Activated naive CD8-positive, alpha-beta T cell treated with anti-CD3 and anti-CD28 coated beads, Interleukin-2, amount 50 U/mL, for 16 hours (primary cell): ENCODE measurements at regions not wholly inside any gene's neighbourhood (a gene's known extent, or its start where the extent isn't known, plus 50 kb on each side); places are given as distances from the start of the nearest gene placed in this dataset.

Experiments
- DNase-seq: peaks from one replicate; pipeline ENCODE4 v3.0.0-alpha.2; 2020; ENCODE audit warnings: low read depth, low spot score

DNA sequence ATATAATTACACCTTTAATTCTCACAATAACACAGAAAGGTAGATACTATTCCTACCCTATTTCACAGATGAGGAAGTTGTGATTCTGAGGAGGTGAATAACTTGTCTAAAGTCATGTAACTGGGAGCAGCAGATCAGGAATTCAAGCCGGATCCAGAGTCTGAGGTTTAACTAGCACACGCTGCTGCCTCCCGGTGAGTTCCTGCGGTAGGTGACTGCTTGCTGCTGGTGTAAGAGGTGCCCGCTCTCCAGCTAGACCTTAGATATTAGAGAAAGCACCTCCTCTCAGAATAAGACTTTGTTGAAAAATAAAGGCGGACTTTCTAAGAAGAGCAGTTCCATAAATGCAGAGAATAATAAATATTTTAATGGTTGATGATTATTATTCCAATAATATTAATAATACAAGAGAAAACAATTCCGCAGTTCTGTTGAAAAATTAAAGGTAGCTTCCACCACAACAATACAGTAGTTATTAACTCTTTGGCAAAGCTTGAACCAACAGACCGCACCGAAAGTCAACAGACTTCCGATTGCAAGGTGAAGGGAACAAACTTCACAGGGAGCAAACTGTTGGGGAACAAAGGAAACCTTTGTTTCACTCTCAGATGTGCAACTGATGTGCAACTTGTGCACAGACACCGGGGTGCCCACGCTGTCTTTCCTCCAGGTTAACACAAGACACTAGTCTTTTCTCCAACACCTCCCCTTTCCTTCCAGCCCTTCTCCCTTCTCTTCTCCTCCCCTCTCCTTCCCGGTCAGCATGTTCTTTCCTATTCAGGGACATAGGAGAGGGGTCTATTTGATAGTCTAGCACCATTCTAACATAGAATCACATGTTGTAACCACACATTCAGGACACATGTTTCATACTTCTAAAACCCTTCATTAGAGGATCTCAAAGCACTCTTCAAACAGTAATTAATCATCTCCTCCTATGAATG lies 73.2 kb upstream of the EGLN3 start:
- DNase-seq = no peak

- no peak for DNase-seq
These were observed 70.2 kb upstream of the EGLN3 start for GRCh38 chr14:34021096-34021495.

- no peak for DNase-seq
These were observed 69.1 kb upstream of the EGLN3 start for GRCh38 chr14:34020014-34020413.

DNA sequence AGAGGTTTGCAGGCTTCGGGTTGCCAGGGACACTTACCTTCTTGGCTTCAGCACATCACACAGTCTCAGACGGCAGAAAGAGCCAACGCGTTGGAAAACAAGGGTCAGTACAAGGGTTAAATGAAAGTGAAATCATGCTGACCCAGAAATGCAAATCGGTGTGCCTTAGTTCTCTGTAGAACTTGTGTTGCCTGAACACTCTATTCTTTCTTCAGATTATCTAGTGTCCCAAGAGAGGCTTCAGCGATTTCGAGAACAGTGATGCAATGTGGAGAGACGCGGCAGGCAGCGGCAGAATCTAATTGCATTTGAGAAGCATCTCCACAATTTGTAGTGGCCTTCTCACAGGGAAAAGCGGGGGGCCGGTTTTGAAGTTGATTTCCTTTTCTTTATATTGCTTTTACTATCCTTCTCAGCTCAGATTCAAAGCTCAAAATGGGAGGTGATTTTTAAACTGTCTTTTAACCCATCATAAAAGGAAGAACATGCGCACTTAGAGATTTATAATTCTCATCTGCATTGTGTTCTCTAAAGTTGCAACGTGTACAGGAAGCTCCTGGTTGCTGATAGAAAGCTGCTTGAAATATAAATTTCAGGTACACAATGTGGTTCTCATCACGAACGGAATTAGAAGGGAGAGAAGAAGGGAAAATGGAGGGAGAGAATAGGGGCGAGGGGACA lies 67.8 kb upstream of the EGLN3 start:
- DNase-seq = no peak

DNA sequence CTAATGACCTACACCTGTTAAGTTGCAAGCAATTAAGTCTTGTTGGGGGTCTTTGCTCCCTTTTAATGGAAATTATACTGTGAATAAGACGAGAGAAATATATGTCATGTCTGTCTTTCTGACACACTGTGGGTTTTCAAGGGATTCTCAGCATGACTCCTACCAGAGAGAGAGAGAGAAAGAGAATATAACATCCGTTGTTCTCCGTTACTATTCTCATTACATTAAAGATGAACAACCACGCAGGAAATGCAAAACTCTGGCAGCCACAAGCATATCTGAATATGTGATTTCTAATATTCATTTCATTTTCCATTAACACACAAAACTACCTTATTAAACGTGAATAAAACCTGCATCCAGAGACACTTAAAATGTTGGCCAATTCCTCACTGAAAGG lies 67.3 kb upstream of the EGLN3 start:
- DNase-seq = no peak

DNA sequence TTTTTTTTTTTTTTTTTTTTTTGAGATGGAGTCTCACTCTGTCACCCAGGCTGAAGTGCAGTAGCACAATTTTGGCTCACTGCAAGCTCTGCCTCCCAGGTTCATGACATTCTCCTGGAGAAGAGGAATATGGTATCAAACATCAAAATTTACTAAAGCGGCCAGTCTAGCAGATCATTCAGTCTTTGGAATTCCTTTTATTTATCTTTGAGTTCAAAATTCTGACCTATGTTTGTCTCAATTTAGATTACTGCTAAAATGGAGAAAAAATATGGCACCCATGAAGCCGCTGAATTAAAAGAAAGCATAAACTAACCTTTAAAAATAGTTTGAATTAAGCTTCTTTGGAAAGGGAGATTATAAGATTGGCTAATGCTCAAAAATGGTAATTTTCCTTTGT lies 64.5 kb upstream of the EGLN3 start:
- no peak for DNase-seq

GRCh38 chr14:34014936-34015335 lies 64.1 kb upstream of the EGLN3 start:
- no peak for DNase-seq

GRCh38 chr14:34013721-34014060 lies 62.8 kb upstream of the EGLN3 start:
- no peak for DNase-seq

DNA sequence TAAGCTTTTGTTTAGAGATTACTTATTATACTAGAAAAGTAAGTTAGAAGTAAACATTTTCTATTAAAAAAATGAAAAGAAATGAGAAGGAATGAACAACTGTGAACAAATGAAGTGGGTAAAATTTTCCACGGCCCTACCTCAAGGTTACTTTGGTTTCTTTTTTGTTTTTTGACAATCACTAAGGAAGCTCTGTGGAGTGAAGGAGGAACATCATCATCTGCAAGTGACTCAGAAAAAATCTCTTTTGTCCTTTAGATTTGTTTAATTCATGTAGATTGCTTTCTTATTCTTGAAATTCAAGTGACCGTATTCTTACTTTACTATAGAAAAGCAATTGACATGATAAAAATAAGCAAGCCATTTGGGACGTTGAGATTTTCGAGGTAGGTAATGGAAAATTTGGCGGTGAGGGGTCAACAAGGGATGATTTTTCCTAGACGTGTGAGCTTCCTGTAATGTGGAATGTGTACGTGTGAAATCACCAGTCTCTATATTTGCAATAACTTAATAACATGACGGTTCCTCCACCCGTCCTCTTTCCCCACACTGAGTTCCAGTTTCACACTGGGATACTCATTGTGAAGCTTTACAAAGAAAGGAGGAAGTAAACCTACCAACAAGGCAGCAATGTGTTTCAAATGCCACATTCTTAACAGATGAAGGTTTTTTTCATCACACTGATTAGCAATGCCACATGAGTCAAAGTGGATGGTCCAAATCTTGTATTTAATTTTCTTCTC lies 62.3 kb upstream of the EGLN3 start:
- no peak for DNase-seq

DNA sequence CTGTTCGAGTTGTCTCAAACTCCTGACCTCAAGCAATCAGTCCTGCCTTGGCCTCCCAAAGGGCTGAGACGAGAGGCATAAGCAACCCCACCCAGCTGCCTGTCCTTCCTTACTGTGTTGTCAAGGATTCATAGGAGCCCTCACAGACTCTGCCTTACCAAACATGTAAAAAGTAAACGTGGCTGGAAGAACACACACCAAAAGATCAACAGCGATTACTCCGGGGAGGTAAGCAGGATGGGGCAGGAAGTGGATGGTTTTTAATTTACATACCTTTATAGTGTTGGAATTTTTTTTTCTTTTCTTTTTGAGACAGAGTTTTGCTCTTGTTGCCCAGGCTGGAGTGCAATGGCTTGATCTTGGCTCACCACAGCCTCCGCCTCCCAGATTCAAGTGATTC lies 61.5 kb upstream of the EGLN3 start:
- no peak for DNase-seq

DNA sequence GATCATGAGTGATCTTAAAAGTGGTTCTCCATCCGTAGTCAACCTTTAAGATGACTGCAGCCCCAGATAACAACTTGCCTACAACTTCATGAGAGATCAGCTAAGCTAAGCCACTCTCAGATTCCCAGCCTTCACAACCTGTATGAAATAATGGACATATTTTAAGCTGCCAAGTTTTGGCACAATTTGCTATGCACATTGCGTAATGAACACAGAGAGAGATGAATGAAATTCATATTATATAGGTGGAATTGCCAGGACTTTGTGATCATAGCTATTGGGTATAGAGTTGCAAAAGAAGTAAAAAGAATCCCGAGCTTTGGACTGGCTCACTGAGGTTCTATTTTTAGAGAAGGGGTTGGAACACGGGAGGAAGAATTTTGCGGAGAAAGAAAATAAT lies 59.1 kb upstream of the EGLN3 start:
- no peak for DNase-seq

DNA sequence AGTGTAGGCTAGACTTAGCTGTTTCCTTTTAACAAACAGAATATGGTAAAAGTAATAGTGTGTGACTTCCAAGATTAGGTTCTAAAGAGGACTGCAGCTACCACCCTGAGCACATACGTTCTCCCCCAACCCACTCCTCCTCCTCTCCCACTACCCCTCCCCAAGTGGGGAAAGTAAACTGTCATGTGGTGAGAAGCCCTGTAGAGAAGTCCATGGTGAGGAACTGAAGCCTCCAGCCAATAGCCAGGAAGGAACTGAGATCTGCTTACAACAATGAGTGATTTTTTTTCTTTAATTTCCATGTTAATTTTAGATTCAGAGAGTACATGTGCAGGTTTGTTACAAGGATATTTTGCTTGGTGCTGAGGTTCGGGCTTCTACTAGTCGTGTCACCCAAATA lies 57.0 kb upstream of the EGLN3 start:
- no peak for DNase-seq

GRCh38 chr14:34005901-34006300 lies 55.0 kb upstream of the EGLN3 start:
- DNase-seq = no peak

DNA sequence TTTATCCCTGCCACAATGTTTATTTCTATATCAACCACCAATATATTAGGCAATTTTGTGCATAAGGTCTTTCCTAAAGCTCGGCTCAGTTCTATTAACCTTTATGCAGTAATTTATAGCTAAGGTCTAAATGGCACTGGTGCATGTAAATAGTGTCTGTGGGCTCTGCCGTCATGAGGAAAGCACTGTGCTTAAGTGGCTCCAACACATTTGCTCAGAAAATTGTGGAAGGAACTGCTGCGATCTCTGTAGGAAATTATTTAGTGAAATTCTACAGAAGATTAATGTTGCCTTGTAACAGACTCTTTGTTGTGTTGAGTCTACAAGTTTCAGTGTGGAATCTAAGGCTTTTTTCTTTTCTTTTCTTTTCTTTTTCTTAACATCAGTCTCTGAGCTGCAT lies 54.0 kb upstream of the EGLN3 start:
- DNase-seq = no peak

DNA sequence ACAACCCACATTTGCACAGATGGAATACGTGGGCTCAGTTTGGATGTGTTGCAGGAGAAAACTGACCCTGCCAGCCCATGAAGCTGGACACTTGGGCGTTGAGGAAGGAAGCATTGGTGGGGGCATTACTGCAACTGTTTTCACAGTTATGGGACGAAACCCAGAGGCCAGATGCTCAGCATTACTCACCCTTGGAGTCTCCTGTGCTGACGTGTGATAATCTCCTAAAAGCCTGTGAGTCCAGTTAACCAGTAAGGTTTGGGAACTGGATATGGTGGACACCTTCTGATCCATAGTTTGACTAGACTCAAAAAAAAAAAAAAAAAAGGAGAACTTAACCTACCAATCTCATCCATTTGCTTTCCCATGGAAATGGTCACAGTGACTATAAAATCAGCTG lies 52.8 kb upstream of the EGLN3 start:
- DNase-seq = no peak

- no peak for DNase-seq
These were observed 52.3 kb upstream of the EGLN3 start for GRCh38 chr14:34003082-34003668.
